ENCODE measurements at regions not wholly inside any gene's neighbourhood (a gene's known extent, or its start where the extent isn't known, plus 50 kb on each side); places are given as distances from the start of the nearest gene placed in this dataset.

DNA sequence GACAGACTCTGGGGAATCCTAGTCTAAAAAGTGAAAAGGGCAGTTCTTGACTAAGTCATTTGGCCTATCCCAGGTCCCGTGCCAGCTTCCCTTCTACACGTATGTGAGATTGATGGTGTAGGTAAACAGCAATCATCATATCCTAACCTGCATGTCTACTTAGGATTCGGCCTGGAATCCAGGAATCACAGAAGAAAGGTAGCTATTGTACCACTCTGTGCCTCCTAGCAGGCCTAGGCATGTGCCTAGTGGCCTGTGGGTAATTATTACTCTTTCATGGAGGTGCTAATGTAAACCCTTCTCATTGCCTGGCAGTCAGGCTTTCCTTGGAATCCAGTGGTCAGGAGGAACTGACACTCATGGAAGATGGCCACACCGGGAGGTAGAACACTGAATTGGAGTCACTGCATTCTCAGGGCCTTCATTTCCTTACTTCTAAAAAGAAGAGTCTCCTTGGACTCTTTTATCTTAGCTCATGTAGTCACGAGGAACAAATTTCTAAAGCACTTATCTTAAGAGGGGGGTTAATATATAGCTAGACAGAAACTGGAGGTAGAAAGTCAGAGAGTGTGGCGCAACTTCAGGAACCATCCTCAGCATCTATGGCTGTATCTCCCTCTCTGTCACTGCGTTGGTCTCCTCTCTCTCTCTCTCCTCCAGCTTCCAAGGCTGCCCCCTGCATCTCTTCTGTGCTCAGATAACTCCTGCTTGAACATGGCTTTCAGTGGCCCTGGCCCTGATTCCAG lies 122.5 kb downstream of the C1GALT1 start:
- TF ChIP-seq ETS2 (tag; IDR thresholded peaks at IDR 0.05; ENCODE audit: borderline replicate concordance, poor library complexity, severe bottlenecking) (no peak), HDGF (IDR thresholded peaks at IDR 0.05) (no peak), HBP1 (CRISPR knock-in tag; IDR thresholded peaks at IDR 0.05) (no peak), ZC3H11A (IDR thresholded peaks at IDR 0.05; ENCODE audit: low read depth, low read length) (no peak), NONO (IDR thresholded peaks at IDR 0.05; ENCODE audit: low read depth in 2 of 2, low read length in 1 of 2) (no peak), MTA3 (IDR thresholded peaks at IDR 0.05; ENCODE audit: borderline replicate concordance) (no peak), MBD2 (IDR thresholded peaks at IDR 0.05; ENCODE audit: borderline replicate concordance, low read depth) (no peak), MYC (IDR thresholded peaks at IDR 0.05; ENCODE audit: low read depth, low read length) (no peak), MYC (CRISPR knock-in tag; IDR thresholded peaks at IDR 0.05; ENCODE audit: borderline replicate concordance, low read depth) (no peak)
- TF ChIP-seq, protein P1, sequence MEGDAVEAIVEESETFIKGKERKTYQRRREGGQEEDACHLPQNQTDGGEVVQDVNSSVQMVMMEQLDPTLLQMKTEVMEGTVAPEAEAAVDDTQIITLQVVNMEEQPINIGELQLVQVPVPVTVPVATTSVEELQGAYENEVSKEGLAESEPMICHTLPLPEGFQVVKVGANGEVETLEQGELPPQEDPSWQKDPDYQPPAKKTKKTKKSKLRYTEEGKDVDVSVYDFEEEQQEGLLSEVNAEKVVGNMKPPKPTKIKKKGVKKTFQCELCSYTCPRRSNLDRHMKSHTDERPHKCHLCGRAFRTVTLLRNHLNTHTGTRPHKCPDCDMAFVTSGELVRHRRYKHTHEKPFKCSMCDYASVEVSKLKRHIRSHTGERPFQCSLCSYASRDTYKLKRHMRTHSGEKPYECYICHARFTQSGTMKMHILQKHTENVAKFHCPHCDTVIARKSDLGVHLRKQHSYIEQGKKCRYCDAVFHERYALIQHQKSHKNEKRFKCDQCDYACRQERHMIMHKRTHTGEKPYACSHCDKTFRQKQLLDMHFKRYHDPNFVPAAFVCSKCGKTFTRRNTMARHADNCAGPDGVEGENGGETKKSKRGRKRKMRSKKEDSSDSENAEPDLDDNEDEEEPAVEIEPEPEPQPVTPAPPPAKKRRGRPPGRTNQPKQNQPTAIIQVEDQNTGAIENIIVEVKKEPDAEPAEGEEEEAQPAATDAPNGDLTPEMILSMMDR (IDR thresholded peaks at IDR 0.05 in 2 of 3, conservative IDR thresholded peaks at IDR 0.05 in 1 of 3; ENCODE audit: insufficient read depth in 2 of 3, low read depth in 1 of 3, low read length in 3 of 3): no peak

All from K562 (cell line).